Tibial artery (tissue), 4 donors: ENCODE measurements at regions not wholly inside any gene's neighbourhood (a gene's known extent, or its start where the extent isn't known, plus 50 kb on each side); places are given as distances from the start of the nearest gene placed in this dataset.

Source experiments
- DNase-seq, 2 donors: peaks; one replicate each; pipeline ENCODE4 v3.0.0-alpha.2; 2019
- H3K27ac ChIP-seq, 2 donors: fragments of 200-600 bp; sonication (generic) in 1 of 2; 1 replicate in 1 of 2; 2 replicates in 1 of 2; pipeline ENCODE4 v1.5.1; 2018 to 2019; ENCODE audit warnings: mild to moderate bottlenecking in 1 of 2
- H3K27me3 ChIP-seq, 2 donors: fragments of 200-600 bp; sonication (generic) in 1 of 2; one replicate each; pipeline versions ENCODE4 v1.5.1 to v1.6.0; 2016 to 2019
- H3K36me3 ChIP-seq, 3 donors: fragments of 200-600 bp; sonication (generic) in 2 of 3; one replicate each; pipeline ENCODE4 v1.5.1; 2016 to 2019; ENCODE audit warnings: mild to moderate bottlenecking in 2 of 3
- H3K4me1 ChIP-seq, 4 donors: fragments of 200-600 bp; sonication (generic) in 2 of 4; 1 replicate in 3 of 4; 2 replicates in 1 of 4; pipeline ENCODE4 v1.5.1; 2016 to 2019
- H3K4me3 ChIP-seq, 2 donors: fragments of 200-600 bp; sonication (generic) in 1 of 2; 1 replicate in 1 of 2; 2 replicates in 1 of 2; pipeline ENCODE4 v1.5.1; 2018 to 2019; ENCODE audit warnings: mild to moderate bottlenecking in 2 of 2
- H3K9me3 ChIP-seq, 3 donors: fragments of 200-600 bp; sonication (generic) in 1 of 3; one replicate each; pipeline ENCODE4 v1.5.1; 2016 to 2019
- CTCF ChIP-seq, 2 experiments: fragments of 200-600 bp in 1 of 2; fragments of 450-650 bp in 1 of 2; IDR thresholded peaks; one replicate each; pipeline ENCODE4 v1.5.1; 2017 to 2019; ENCODE audit warnings: antibody characterized with exemption in 2 of 2, mild to moderate bottlenecking in 1 of 2, moderate library complexity in 1 of 2
- intact Hi-C: fragments of 100-400 bp; cut with DNase I; formaldehyde crosslinking; loops from one replicate; pipeline ENCODE4 v1.15.0; 2023; ENCODE audit warnings: low total_unique reads

GRCh38 chr17:15161395-15161794, 103.7 kb downstream of the PMP22 start:
- H3K4me1 ChIP-seq = no peaks in the 10 kb centered on the region
- intact Hi-C loops = no loop called here
- no peak overlapping the region for H3K4me3 ChIP-seq
- no peak for TF ChIP-seq CTCF (IDR thresholded peaks at IDR 0.05)
- no peaks in the 10 kb centered on the region for H3K36me3 ChIP-seq
- H3K27me3 ChIP-seq = peaks cover 0 to 4% of the 10 kb centered on the region in 2 donors
- no peaks in the 10 kb centered on the region for H3K9me3 ChIP-seq
- DNase-seq = no peak
- H3K27ac ChIP-seq = no peak overlapping the region

- Histone ChIP-seq H3K27me3 (peaks cover 0 to 4% of the 10 kb centered on the region in 2 donors), H3K36me3 (no peaks in the 10 kb centered on the region), H3K27ac (no peak overlapping the region), H3K4me3 (no peak overlapping the region), H3K4me1 (no peaks in the 10 kb centered on the region), H3K9me3 (no peaks in the 10 kb centered on the region)
- no peak for DNase-seq
- no peak for TF ChIP-seq CTCF (IDR thresholded peaks at IDR 0.05)
- intact Hi-C loops = no loop called here
Observed at GRCh38 chr17:15157051-15157450, 108.1 kb downstream of the PMP22 start.

GRCh38 chr17:15154618-15155017, 110.5 kb downstream of the PMP22 start:
- intact Hi-C loops = no loop called here
- Histone ChIP-seq H3K36me3 (no peaks in the 10 kb centered on the region), H3K27me3 (peaks cover 0 to 4% of the 10 kb centered on the region in 2 donors), H3K27ac (no peak overlapping the region), H3K4me3 (no peak overlapping the region), H3K9me3 (no peaks in the 10 kb centered on the region), H3K4me1 (no peaks in the 10 kb centered on the region)
- no peak for DNase-seq
- TF ChIP-seq CTCF (IDR thresholded peaks at IDR 0.05) = no peak

GRCh38 chr17:15145621-15146020, 119.5 kb downstream of the PMP22 start:
- no peaks in the 10 kb centered on the region for H3K36me3 ChIP-seq
- no peak for TF ChIP-seq CTCF (IDR thresholded peaks at IDR 0.05)
- no peaks in the 10 kb centered on the region for H3K4me1 ChIP-seq
- intact Hi-C loops = no loop called here
- DNase-seq = no peak
- H3K9me3 ChIP-seq = no peaks in the 10 kb centered on the region
- no peaks in the 10 kb centered on the region for H3K27me3 ChIP-seq
- H3K4me3 ChIP-seq = no peak overlapping the region
- H3K27ac ChIP-seq = no peak overlapping the region

GRCh38 chr17:15143524-15143923, 121.6 kb downstream of the PMP22 start:
- H3K27me3 ChIP-seq = no peaks in the 10 kb centered on the region
- no peak overlapping the region for H3K27ac ChIP-seq
- intact Hi-C loops = no loop called here
- no peak for TF ChIP-seq CTCF (IDR thresholded peaks at IDR 0.05)
- no peaks in the 10 kb centered on the region for H3K4me1 ChIP-seq
- no peaks in the 10 kb centered on the region for H3K9me3 ChIP-seq
- H3K36me3 ChIP-seq = no peaks in the 10 kb centered on the region
- no peak for DNase-seq
- no peak overlapping the region for H3K4me3 ChIP-seq

GRCh38 chr17:15134363-15134762, 130.8 kb downstream of the PMP22 start:
- Histone ChIP-seq H3K4me3 (no peak overlapping the region), H3K27ac (no peak overlapping the region), H3K27me3 (no peaks in the 10 kb centered on the region), H3K9me3 (no peaks in the 10 kb centered on the region), H3K4me1 (no peaks in the 10 kb centered on the region), H3K36me3 (no peaks in the 10 kb centered on the region)
- intact Hi-C loops = no loop called here
- TF ChIP-seq CTCF (IDR thresholded peaks at IDR 0.05) = no peak
- no peak for DNase-seq
